ENCODE measurements at regions not wholly inside any gene's neighbourhood (a gene's known extent, or its start where the extent isn't known, plus 50 kb on each side); places are given as distances from the start of the nearest gene placed in this dataset.

- no peaks in the 10 kb centered on the region for H3K9me3 ChIP-seq
- ATAC-seq = no peak
- H3K27me3 ChIP-seq = peaks cover 10% of the 10 kb centered on the region
- no peak for TF ChIP-seq CTCF (IDR thresholded peaks at IDR 0.05)
- no peak for TF ChIP-seq POLR2AphosphoS5 (IDR thresholded peaks at IDR 0.05)
- TF ChIP-seq EP300 (IDR thresholded peaks at IDR 0.05) = no peak
- no peak for TF ChIP-seq POLR2A (IDR thresholded peaks at IDR 0.05)
- no peak overlapping the region for H3K27ac ChIP-seq
- 16 to 33% methylated on average over 4 to 5 of the region's 5 CpGs for WGBS, 2 donors (ENCODE audit: low coverage in 1 of 2)
- H3K4me3 ChIP-seq = no peak overlapping the region
- peaks cover 0 to 14% (median 5%) of the 10 kb centered on the region in 3 donors for H3K4me1 ChIP-seq
- no peaks in the 10 kb centered on the region for H3K36me3 ChIP-seq
Measured at GRCh38 chr1:208298593-208299269, 54.5 kb upstream of the PLXNA2 start.

GRCh38 chr1:208300084-208300770, 56.0 kb upstream of the PLXNA2 start:
- H3K27ac ChIP-seq = no peak overlapping the region
- no peaks in the 10 kb centered on the region for H3K9me3 ChIP-seq
- peaks cover 0 to 14% (median 5%) of the 10 kb centered on the region in 3 donors for H3K4me1 ChIP-seq
- TF ChIP-seq CTCF (IDR thresholded peaks at IDR 0.05) (no peak), POLR2A (IDR thresholded peaks at IDR 0.05) (no peak), POLR2AphosphoS5 (IDR thresholded peaks at IDR 0.05) (no peak), EP300 (IDR thresholded peaks at IDR 0.05) (no peak)
- no peak for ATAC-seq
- H3K27me3 ChIP-seq = peaks cover 6% of the 10 kb centered on the region
- no peaks in the 10 kb centered on the region for H3K36me3 ChIP-seq
- 77 to 87% methylated on average over 7 of the region's 7 CpGs for WGBS, 2 donors (ENCODE audit: low coverage in 1 of 2)
- no peak overlapping the region for H3K4me3 ChIP-seq

GRCh38 chr1:208302699-208303238, 58.6 kb upstream of the PLXNA2 start:
- TF ChIP-seq CTCF (IDR thresholded peaks at IDR 0.05) = no peak
- TF ChIP-seq POLR2A (IDR thresholded peaks at IDR 0.05) = no peak
- no peak for TF ChIP-seq POLR2AphosphoS5 (IDR thresholded peaks at IDR 0.05)
- TF ChIP-seq EP300 (IDR thresholded peaks at IDR 0.05) = no peak
- H3K27ac ChIP-seq = no peak overlapping the region
- no peaks in the 10 kb centered on the region for H3K27me3 ChIP-seq
- H3K4me3 ChIP-seq = no peak overlapping the region
- H3K9me3 ChIP-seq = no peaks in the 10 kb centered on the region
- WGBS, 2 donors (ENCODE audit: low coverage in 1 of 2) = 100% methylated on average over 1 to 2 of the region's 4 CpGs
- no peak for ATAC-seq
- H3K36me3 ChIP-seq = no peaks in the 10 kb centered on the region
- peaks cover 0 to 14% (median 5%) of the 10 kb centered on the region in 3 donors for H3K4me1 ChIP-seq

GRCh38 chr1:208303743-208304712, 59.8 kb upstream of the PLXNA2 start:
- TF ChIP-seq CTCF (IDR thresholded peaks at IDR 0.05) (no peak), POLR2A (IDR thresholded peaks at IDR 0.05) (no peak), EP300 (IDR thresholded peaks at IDR 0.05) (no peak), POLR2AphosphoS5 (IDR thresholded peaks at IDR 0.05) (no peak)
- no peaks in the 10 kb centered on the region for H3K36me3 ChIP-seq
- H3K27ac ChIP-seq = no peak overlapping the region
- no peaks in the 10 kb centered on the region for H3K9me3 ChIP-seq
- 67 to 75% methylated on average over 8 of the region's 8 CpGs for WGBS, 2 donors (ENCODE audit: low coverage in 1 of 2)
- ATAC-seq = no peak
- peaks cover 0 to 5% (median 0%) of the 10 kb centered on the region in 3 donors for H3K4me1 ChIP-seq
- H3K27me3 ChIP-seq = no peaks in the 10 kb centered on the region
- H3K4me3 ChIP-seq = no peak overlapping the region
